Kidney tubule cell (primary cell): ENCODE measurements at regions not wholly inside any gene's neighbourhood (a gene's known extent, or its start where the extent isn't known, plus 50 kb on each side); places are given as distances from the start of the nearest gene placed in this dataset.
"Not testable (repeated sequence)": the region's sequence is repeated elsewhere in the genome, so short reads cannot be mapped to it uniquely, and the experiment has no call there.

Experiments used
- DNase-seq: peaks from one replicate; pipeline ENCODE4 v3.0.0-alpha.2; 2018; ENCODE audit warnings: low spot score

DNA sequence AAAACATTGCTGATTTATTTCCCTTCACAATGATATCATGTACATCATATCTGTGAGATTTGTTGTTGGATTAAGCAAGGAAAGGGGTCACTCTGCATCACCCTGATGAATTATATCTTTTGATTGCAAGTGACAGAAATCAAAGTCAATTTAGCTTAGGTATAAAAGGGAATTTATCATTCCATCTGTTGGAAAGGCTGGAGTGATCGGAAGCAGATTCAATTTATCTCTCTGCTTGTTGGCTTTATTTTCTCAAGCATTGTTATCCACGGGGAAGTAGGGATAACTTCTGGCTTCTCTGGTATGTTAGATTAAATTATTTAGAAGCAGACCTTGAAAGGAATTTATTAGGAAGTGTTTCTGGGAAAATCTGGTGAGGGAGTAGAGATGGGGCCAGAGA is 226.6 kb downstream of the PTGER3 start:
- DNase-seq = no peak

GRCh38 chr1:70826428-70826827 is 221.2 kb downstream of the PTGER3 start:
- DNase-seq = no peak

DNA sequence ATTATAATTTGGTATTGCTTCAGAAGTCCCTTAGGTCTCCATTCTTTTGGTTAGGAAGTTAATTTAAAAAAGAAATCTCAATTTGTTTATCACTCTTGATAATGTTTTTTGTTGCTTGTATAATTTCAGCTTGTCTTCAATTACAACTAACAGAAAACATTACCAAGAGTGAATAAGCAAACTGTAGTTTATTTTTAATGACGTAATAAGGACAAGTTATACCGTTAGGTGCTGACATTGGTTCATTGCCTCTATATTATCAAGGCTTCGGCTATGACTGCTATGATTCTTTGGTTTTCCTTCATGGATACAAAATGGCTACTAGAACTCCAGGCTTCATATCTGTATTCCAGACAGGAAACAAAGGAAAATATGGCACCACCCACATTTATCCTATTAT is 220.6 kb downstream of the PTGER3 start:
- no peak for DNase-seq

DNA sequence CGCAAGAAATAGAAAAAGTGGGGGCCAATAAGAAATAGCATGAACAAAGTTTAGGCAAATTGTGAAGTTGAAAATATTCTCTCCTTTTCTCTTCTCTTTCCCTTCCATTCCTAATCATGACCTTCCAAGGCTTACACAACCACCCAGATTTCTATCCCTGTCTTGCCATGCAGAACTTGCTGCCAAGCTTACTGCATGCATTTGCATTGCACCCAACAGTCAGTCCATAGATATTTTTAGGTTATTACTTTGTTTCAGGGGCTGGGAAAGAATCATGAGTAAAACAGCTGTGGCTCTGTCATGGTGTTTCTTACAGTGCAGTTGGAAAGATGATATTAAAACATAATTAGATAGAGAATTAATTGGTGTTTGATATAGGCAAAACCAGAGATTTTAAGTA is 219.4 kb downstream of the PTGER3 start:
- no peak for DNase-seq

GRCh38 chr1:70834365-70834764 is 213.3 kb downstream of the PTGER3 start:
- not testable (repeated sequence) for DNase-seq

- DNase-seq = no peak
Measured at GRCh38 chr1:70836456-70836855, 211.2 kb downstream of the PTGER3 start.

DNA sequence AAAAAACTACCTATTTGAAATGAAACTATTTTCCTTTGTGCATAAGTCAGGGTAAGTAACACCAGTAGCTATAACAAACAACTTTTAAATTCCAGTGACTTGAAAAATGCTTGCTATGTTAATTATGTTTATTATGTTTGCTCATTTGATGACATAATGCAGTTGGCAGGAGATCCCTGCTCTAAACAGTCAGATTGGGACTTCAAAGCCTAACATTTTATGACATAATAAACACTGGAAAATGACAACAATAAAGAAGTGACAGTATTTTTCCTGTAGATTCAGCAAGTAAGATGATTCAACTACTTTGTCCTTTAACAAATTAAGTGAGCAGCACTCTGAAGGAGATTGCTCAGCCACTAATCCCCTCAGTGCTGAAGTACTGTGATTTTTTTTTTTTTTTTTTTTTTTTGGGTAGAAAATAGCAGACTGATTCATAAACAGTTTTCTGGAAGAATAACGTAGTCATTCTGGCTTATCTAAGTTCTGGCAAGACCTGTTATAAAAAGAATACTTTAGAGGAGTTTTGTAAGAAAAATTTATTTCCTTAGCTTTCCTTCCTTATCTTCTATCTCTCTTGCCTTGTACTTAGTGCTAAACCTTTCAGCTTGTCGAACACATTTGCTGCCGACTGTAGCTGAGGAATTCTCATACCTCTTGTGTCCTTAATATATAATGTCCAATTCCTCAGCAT is 207.2 kb downstream of the PTGER3 start:
- peak; percentile 10 for DNase-seq

DNA sequence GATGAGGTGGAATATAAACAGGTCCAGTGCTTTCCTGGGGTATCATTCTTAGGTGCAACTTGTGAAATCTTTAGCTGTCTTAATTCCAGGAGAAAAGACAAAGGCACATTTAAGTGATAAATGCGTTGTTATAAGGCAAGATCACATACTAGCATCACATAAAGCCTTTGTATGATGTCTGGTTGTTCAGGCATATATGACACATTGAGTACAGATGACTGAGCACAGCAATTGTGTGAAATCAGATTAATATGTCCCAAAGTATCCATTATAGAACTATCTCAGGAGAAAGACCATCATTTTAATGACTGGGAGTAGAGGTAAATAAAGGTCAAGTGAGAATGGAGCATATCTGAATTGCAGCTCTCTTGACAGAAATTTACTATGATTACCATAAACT is 205.1 kb downstream of the PTGER3 start:
- no peak for DNase-seq

DNA sequence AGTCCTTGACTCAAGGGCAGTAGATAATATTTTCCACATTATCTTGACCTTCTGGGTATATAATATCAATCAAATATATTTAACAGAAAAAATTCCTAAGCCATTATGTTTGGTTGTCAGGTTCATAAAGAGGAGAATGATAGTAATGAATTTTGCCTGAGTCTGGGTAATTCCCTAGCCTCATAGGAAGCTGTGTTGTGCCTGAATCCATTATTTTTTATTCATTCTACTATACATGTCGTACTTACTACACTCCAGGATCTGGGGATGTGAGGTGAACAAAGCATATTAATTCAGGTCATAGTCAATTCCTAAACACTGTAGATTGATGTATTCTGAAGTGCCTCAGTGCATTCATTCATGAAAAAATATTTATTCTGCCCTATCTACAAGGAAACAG is 204.2 kb downstream of the PTGER3 start:
- DNase-seq = no peak

GRCh38 chr1:70847013-70847412 is 200.6 kb downstream of the PTGER3 start:
- DNase-seq = no peak

DNA sequence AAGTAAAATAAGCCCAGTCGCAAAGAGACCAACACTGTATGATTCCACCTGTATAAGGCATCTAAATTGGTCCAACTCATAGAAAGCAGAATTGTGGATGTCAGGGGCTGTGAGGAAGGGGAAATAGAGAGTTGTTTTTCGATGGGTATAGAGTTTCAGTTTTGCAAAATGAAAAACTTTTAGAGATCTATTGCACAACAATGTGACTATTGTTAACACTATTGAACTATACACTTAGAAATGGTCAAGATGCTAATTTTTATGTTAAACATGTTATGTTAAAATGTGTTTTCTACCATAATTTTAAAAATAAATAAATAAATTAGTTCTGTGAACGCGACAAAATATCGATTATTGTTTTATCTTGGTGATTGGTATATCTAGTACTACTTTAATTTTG is 192.4 kb downstream of the PTGER3 start:
- DNase-seq = no peak

DNA sequence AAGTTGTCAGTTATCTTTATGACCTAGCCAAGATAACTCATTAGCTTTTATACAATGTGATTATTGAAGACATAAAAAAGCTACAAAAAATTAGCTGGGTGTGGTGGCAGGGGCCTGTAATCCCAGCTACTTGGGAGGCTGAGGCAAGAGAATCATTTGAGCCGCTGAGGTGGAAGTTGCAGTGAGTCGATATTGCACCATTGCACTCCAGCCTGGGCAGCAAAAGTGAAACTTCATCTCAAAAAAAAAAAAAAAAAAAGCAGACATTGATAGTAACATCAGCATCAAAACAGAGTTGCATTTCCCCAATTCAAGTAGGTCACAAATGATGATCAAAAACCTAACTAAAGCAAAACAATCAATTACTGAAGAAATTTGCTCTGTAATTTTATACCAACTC is 191.4 kb downstream of the PTGER3 start:
- DNase-seq = no peak

DNA sequence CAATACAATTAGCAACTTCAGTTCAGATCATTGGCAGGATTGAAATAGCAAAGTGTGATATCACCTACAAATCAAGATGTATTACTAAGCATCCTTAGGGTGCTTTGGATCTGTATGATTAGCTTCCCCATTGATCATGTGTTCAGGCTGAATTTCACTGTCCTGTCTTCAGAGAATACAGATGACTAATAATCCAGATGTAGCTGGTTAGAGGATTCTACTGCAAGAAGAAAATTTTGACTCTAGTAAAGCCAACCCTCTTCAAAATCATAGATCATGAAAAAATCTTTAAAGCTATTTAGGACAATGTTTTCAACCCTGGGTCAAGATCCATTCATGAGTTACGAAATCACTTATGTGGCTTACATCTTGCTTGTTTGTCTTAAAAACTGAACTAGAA is 184.4 kb downstream of the PTGER3 start:
- DNase-seq = no peak

GRCh38 chr1:70864302-70864701 is 183.3 kb downstream of the PTGER3 start:
- DNase-seq = peak; percentile 7

DNA sequence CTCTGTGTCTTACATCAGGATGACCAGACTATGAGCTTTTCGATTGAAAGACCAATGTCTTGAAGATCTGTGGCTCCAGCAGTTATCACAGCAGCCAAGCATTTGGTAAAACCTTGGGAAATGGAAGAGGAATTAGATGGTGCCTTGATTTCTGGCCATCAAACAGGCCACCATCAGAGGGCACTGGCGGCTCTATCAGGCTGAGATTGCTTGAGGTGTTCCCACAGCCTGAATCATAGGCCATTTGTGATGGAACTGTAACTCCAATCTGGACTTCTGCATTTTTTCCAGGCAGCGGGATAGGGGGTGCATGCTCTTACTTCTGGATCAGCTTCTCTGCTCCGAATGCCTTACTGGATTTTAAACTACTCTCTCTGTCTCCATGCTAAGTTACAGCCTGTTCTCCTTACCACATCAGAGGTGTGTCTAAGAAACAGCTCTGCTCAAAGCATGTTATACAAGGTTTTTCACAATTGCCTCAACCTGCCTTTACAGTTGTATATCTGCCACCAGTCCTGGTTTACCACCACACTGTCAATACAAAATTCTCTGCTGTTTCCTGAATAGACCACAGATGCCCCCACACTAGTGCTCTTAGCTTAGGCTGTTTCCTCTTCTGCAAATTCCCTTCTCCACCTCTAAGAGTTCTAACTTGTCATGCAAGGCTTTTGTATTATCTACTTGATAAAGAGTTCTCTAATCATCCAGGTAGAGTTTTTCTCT is 180.9 kb downstream of the PTGER3 start:
- DNase-seq = no peak

GRCh38 chr1:70871790-70872189 is 175.8 kb downstream of the PTGER3 start:
- no peak for DNase-seq

DNA sequence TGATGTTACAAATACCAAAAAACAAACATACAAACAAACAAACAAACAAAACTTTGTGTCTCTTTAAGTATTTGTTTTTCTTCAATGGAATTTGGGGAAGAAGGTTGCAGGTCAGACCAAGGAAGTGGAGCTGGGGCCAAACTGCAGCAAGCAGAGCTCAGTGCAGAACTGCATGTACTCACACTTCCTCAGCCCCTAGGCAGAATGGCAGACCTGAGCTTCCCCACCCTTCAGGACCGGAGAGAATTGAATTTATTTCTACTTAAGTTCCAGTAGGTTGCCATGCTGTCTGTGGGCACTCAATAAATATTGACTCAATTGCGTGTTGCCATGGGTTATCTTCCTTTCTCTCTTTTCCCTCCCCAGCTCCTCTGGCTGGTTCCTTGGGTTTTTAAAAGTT is 173.6 kb downstream of the PTGER3 start:
- DNase-seq = no peak

GRCh38 chr1:70874818-70875217 is 172.8 kb downstream of the PTGER3 start:
- no peak for DNase-seq

- no peak for DNase-seq
Measured at GRCh38 chr1:70877343-70877742, 170.3 kb downstream of the PTGER3 start.

DNA sequence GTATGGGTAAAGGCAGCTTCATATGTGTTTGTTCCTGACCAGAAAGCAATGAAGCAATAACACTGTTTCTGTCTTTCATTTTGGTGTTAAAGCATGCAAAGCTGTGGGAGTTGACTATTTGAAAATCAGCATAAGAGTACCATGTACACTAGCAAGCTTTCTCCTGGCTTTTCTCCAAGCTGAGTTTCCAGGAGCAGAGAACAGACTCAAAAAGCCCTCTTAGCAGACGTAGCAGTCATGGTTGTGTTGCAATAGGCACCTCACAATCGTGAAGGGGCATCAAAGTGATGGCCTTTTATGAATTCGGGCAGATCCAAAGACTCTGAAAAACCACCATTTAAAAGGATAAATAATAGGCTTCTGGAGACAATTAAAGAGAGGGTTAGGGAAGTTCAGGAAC is 159.7 kb downstream of the PTGER3 start:
- no peak for DNase-seq

- DNase-seq = no peak
Measured at GRCh38 chr1:70888722-70889121, 158.9 kb downstream of the PTGER3 start.

- no peak for DNase-seq
Measured at GRCh38 chr1:70890408-70890807, 157.2 kb downstream of the PTGER3 start.

DNA sequence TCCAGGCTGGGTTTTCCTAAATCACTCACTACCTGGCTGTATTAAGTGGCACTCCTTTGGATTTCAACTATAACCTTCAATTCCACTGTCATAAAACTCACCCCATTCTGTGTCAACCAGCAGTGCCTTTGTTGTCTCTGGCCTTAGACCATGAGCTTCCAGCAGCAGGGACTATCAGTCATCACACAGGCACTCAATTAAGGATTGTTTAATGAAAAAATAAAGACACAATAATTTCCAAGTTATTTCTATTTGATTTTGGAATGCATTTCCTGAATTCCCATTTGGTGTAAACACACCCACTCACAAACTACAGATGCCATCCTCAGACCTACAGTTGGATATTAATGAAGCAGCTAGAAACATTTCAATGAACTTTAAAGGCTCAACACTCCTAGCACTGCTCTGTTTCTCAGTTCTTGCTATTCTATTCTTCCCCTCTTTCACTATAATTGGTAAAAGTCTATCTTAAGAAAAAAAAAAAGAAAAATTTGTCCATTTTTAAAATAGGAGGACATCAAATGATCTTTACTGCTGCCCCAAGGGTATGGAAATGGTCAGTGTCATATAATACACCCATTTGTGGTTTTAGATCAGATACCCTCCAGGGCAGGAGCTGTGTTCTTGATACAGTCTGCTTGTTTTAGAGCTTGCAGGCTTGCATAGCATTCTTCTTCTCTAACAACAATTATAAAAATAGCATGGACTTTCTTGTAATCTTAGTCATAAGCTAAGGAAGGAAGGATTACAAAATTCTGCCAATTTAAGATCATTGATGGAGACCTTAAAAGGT is 156.4 kb downstream of the PTGER3 start:
- no peak for DNase-seq
